A549 (cell line): ENCODE measurements at regions not wholly inside any gene's neighbourhood (a gene's known extent, or its start where the extent isn't known, plus 50 kb on each side); places are given as distances from the start of the nearest gene placed in this dataset.

Source experiments
- CEBPB ChIP-seq, 2 experiments: fragments of >200 bp in 1 of 2; sonication (Bioruptor Twin) in 1 of 2; formaldehyde crosslinking in 1 of 2; IDR thresholded peaks; 2 replicates each; pipeline ENCODE4 v1.6.1; 2012 to 2016
- CTCF ChIP-seq: fragments of >200 bp; sonication (Bioruptor Twin); formaldehyde crosslinking; IDR thresholded peaks from 3 replicates; pipeline ENCODE4 v1.5.1; 2016
- EP300 ChIP-seq, 2 experiments: fragments of >200 bp; sonication (Bioruptor Twin); formaldehyde crosslinking; IDR thresholded peaks; 2 replicates in 1 of 2; 3 replicates in 1 of 2; pipeline ENCODE4 v1.6.1; 2016 to 2017
- PHF8 ChIP-seq: fragments of 200-600 bp; sonication (generic); IDR thresholded peaks from 2 replicates; pipeline ENCODE4 v1.6.1; 2016; ENCODE audit warnings: low read depth, mild to moderate bottlenecking, antibody characterized with exemption, moderate library complexity, borderline replicate concordance
- POLR2A ChIP-seq: IDR thresholded peaks from 2 replicates; pipeline ENCODE4 v1.6.1; 2012; ENCODE audit warnings: mild to moderate bottlenecking, low read length
- RFX5 ChIP-seq: fragments of 450-650 bp; IDR thresholded peaks from 2 replicates; pipeline ENCODE4 v1.7.1; 2014; ENCODE audit warnings: antibody characterized with exemption, mild to moderate bottlenecking, moderate library complexity

DNA sequence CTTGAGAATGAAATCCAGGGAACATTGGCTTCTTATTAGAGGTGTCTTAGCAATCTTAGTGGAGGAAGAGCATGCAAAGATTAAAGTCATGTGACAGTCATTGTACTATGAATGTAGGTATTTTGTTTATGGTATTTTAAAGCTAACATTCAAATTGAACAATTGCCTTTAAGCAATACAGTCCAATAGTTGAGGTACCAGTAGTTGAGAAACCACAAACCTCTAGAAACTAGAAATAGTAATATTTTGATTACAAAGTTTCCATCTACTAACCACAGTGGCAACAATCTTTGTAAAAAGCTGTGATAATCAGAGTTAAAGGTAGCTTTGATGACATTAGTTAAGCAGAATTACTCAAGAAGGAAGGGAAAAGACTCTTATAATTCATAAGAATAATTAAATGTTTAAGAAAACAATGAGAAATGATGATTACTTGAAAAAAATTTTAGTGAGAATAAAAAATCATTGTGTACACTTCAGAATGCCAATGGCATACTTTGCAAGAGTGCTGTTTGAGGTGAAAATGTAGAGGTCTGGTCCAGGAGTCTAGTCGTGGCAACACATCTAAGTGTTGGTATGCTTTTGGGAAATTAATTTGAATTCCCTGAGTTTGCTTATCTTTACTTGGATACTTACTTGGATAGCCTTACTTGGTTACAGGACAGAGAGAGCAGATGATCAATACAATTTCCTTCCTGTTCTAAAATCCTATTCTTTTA, 104.9 kb upstream of the PTGFR start:
- no peak for TF ChIP-seq CTCF
- TF ChIP-seq EP300 (IDR thresholded peaks at IDR 0.05): no peak
- TF ChIP-seq CEBPB (IDR thresholded peaks at IDR 0.05): no peak
- no peak for TF ChIP-seq POLR2A
- TF ChIP-seq PHF8: no peak
- no peak for TF ChIP-seq RFX5
